ENCODE measurements at regions not wholly inside any gene's neighbourhood (a gene's known extent, or its start where the extent isn't known, plus 50 kb on each side); places are given as distances from the start of the nearest gene placed in this dataset.
"Not testable (repeated sequence)": the region's sequence is repeated elsewhere in the genome, so short reads cannot be mapped to it uniquely, and the experiment has no call there.

GRCh38 chr13:111757094-111757493 is 309.9 kb upstream of the SOX1 start:
- H3K79me2 ChIP-seq (ENCODE audit: insufficient read depth, low read length); BruUV-seq (replicated peaks); CTCF ChIA-PET; H3K4me1 ChIP-seq (ENCODE audit: control insufficient read depth in 1 of 2, insufficient read depth in 2 of 2, low read length in 2 of 2); H3K27me3 ChIP-seq (ENCODE audit: insufficient read depth, low read length); ATAC-seq; DNase-seq (ENCODE audit: low read depth, low spot score); H3K36me3 ChIP-seq (ENCODE audit: control insufficient read depth in 1 of 2, insufficient read depth in 2 of 2, low read length in 2 of 2); H3K9me2 ChIP-seq (ENCODE audit: insufficient read depth); RAD21 ChIA-PET (ENCODE audit: low non-redundant PET in 1 of 2, low total read pairs in 2 of 2, uncharacterized antibody in 2 of 2, unreplicated experiment in 2 of 2); H3K27ac ChIP-seq (ENCODE audit: low read depth, low read length); H3K4me2 ChIP-seq (ENCODE audit: low read length); H3K4me3 ChIP-seq (replicated peaks in 1 of 2; ENCODE audit: low read depth in 1 of 2, low read length in 2 of 2); H4K20me1 ChIP-seq (ENCODE audit: insufficient read depth); intact Hi-C loops (cut with micrococcal nuclease); H2AFZ ChIP-seq (ENCODE audit: low read depth, low read length, poor library complexity, severe bottlenecking); POLR2A ChIA-PET; H3K9me3 ChIP-seq (ENCODE audit: control insufficient read depth in 1 of 2, insufficient read depth in 1 of 2, low read depth in 1 of 2, low read length in 2 of 2); H3K9ac ChIP-seq (ENCODE audit: low read length): not testable (repeated sequence)

- H3K4me3 ChIP-seq (replicated peaks in 1 of 2; ENCODE audit: low read depth in 1 of 2, low read length in 2 of 2); ATAC-seq; RAD21 ChIA-PET (ENCODE audit: low non-redundant PET in 1 of 2, low total read pairs in 2 of 2, uncharacterized antibody in 2 of 2, unreplicated experiment in 2 of 2); intact Hi-C loops (cut with micrococcal nuclease); H2AFZ ChIP-seq (ENCODE audit: low read depth, low read length, poor library complexity, severe bottlenecking); H3K9me2 ChIP-seq (ENCODE audit: insufficient read depth); DNase-seq (ENCODE audit: low read depth, low spot score); H3K9ac ChIP-seq (ENCODE audit: low read length); H3K4me1 ChIP-seq (ENCODE audit: control insufficient read depth in 1 of 2, insufficient read depth in 2 of 2, low read length in 2 of 2); H3K79me2 ChIP-seq (ENCODE audit: insufficient read depth, low read length); H4K20me1 ChIP-seq (ENCODE audit: insufficient read depth); H3K36me3 ChIP-seq (ENCODE audit: control insufficient read depth in 1 of 2, insufficient read depth in 2 of 2, low read length in 2 of 2); H3K27me3 ChIP-seq (ENCODE audit: insufficient read depth, low read length); CTCF ChIA-PET; BruUV-seq (replicated peaks); H3K9me3 ChIP-seq (ENCODE audit: control insufficient read depth in 1 of 2, insufficient read depth in 1 of 2, low read depth in 1 of 2, low read length in 2 of 2); H3K4me2 ChIP-seq (ENCODE audit: low read length); H3K27ac ChIP-seq (ENCODE audit: low read depth, low read length); POLR2A ChIA-PET: not testable (repeated sequence)
These were observed 309.3 kb upstream of the SOX1 start for GRCh38 chr13:111757618-111758017.

- H3K27ac ChIP-seq (ENCODE audit: low read depth, low read length); H2AFZ ChIP-seq (ENCODE audit: low read depth, low read length, poor library complexity, severe bottlenecking); H3K4me2 ChIP-seq (ENCODE audit: low read length); CTCF ChIA-PET; H4K20me1 ChIP-seq (ENCODE audit: insufficient read depth); BruUV-seq (replicated peaks); H3K4me3 ChIP-seq (replicated peaks in 1 of 2; ENCODE audit: low read depth in 1 of 2, low read length in 2 of 2); H3K9ac ChIP-seq (ENCODE audit: low read length); H3K36me3 ChIP-seq (ENCODE audit: control insufficient read depth in 1 of 2, insufficient read depth in 2 of 2, low read length in 2 of 2); ATAC-seq; H3K9me2 ChIP-seq (ENCODE audit: insufficient read depth); H3K9me3 ChIP-seq (ENCODE audit: control insufficient read depth in 1 of 2, insufficient read depth in 1 of 2, low read depth in 1 of 2, low read length in 2 of 2); intact Hi-C loops (cut with micrococcal nuclease); DNase-seq (ENCODE audit: low read depth, low spot score); H3K4me1 ChIP-seq (ENCODE audit: control insufficient read depth in 1 of 2, insufficient read depth in 2 of 2, low read length in 2 of 2); H3K27me3 ChIP-seq (ENCODE audit: insufficient read depth, low read length); POLR2A ChIA-PET; H3K79me2 ChIP-seq (ENCODE audit: insufficient read depth, low read length); RAD21 ChIA-PET (ENCODE audit: low non-redundant PET in 1 of 2, low total read pairs in 2 of 2, uncharacterized antibody in 2 of 2, unreplicated experiment in 2 of 2): not testable (repeated sequence)
These were observed 303.7 kb upstream of the SOX1 start for GRCh38 chr13:111763001-111763872.

- BruUV-seq (replicated peaks); POLR2A ChIA-PET; DNase-seq (ENCODE audit: low read depth, low spot score); ATAC-seq; H3K4me1 ChIP-seq (ENCODE audit: control insufficient read depth in 1 of 2, insufficient read depth in 2 of 2, low read length in 2 of 2); H3K9me3 ChIP-seq (ENCODE audit: control insufficient read depth in 1 of 2, insufficient read depth in 1 of 2, low read depth in 1 of 2, low read length in 2 of 2); H3K36me3 ChIP-seq (ENCODE audit: control insufficient read depth in 1 of 2, insufficient read depth in 2 of 2, low read length in 2 of 2); H3K79me2 ChIP-seq (ENCODE audit: insufficient read depth, low read length); CTCF ChIA-PET; H3K4me2 ChIP-seq (ENCODE audit: low read length); RAD21 ChIA-PET (ENCODE audit: low non-redundant PET in 1 of 2, low total read pairs in 2 of 2, uncharacterized antibody in 2 of 2, unreplicated experiment in 2 of 2); H3K27ac ChIP-seq (ENCODE audit: low read depth, low read length); intact Hi-C loops (cut with micrococcal nuclease); H3K9ac ChIP-seq (ENCODE audit: low read length); H4K20me1 ChIP-seq (ENCODE audit: insufficient read depth); H3K4me3 ChIP-seq (replicated peaks in 1 of 2; ENCODE audit: low read depth in 1 of 2, low read length in 2 of 2); H3K27me3 ChIP-seq (ENCODE audit: insufficient read depth, low read length); H2AFZ ChIP-seq (ENCODE audit: low read depth, low read length, poor library complexity, severe bottlenecking); H3K9me2 ChIP-seq (ENCODE audit: insufficient read depth): not testable (repeated sequence)
These were observed 302.4 kb upstream of the SOX1 start for GRCh38 chr13:111764550-111764949.
